C4-2B (cell line): ENCODE measurements at regions not wholly inside any gene's neighbourhood (a gene's known extent, or its start where the extent isn't known, plus 50 kb on each side); places are given as distances from the start of the nearest gene placed in this dataset.

Source experiments
- CTCF ChIP-seq: fragments of 450-650 bp; conservative IDR thresholded peaks from 2 replicates; pipeline ENCODE4 v1.5.1; 2017; ENCODE audit warnings: mild to moderate bottlenecking
- ZFX ChIP-seq: fragments of 450-650 bp; IDR thresholded peaks from 2 replicates; pipeline ENCODE4 v1.6.1; 2017

GRCh38 chr1:235054936-235055335 lies 73.7 kb downstream of the TOMM20 start:
- no peak for TF ChIP-seq CTCF
- no peak for TF ChIP-seq ZFX
